Spinal cord (tissue), 9 donors: ENCODE measurements at regions not wholly inside any gene's neighbourhood (a gene's known extent, or its start where the extent isn't known, plus 50 kb on each side); places are given as distances from the start of the nearest gene placed in this dataset.

Source experiments
- DNase-seq, 6 donors: peaks; one replicate each; pipeline versions ENCODE4 v3.0.0 to v3.0.0-alpha.2; 2013 to 2015; ENCODE audit warnings: low spot score in 6 of 6, low read depth in 4 of 6
- H3K27ac ChIP-seq: one replicate; pipeline ENCODE4 v1.5.1; 2013; ENCODE audit warnings: low read depth, low read length, control low read depth
- H3K27me3 ChIP-seq: one replicate; pipeline ENCODE4 v1.6.1; 2013; ENCODE audit warnings: low read length; ENCODE audit not compliant: control insufficient read depth, insufficient read depth
- H3K36me3 ChIP-seq: one replicate; pipeline ENCODE4 v1.6.1; 2013; ENCODE audit warnings: low read length; ENCODE audit not compliant: control insufficient read depth, insufficient read depth
- H3K4me1 ChIP-seq: one replicate; pipeline ENCODE4 v1.6.1; 2013; ENCODE audit warnings: low read length; ENCODE audit not compliant: control insufficient read depth, insufficient read depth
- H3K4me3 ChIP-seq: one replicate; pipeline ENCODE4 v1.5.1; 2013; ENCODE audit warnings: low read depth, low read length, control low read depth
- H3K9me3 ChIP-seq: one replicate; pipeline ENCODE4 v1.6.1; 2013; ENCODE audit warnings: low read length; ENCODE audit not compliant: control insufficient read depth, insufficient read depth
- WGBS: methylation state at CpG from one replicate; pipeline ENCODE4 v1.1.5; 2013; ENCODE audit warnings: missing lambda C conversion rate; ENCODE audit not compliant: insufficient coverage; 5-methylcytosine and 5-hydroxymethylcytosine counted together
- donor health status: healthy.

- peak in 1 of 6 donors; percentile 31 for DNase-seq
- no peak overlapping the region for H3K27ac ChIP-seq
- peaks cover 17% of the 10 kb centered on the region for H3K4me1 ChIP-seq
- H3K9me3 ChIP-seq: no peaks in the 10 kb centered on the region
- no peaks in the 10 kb centered on the region for H3K36me3 ChIP-seq
- no peak overlapping the region for H3K4me3 ChIP-seq
- 89% methylated on average over 7 of the region's 9 CpGs for WGBS
- H3K27me3 ChIP-seq: no peaks in the 10 kb centered on the region
Observed at GRCh38 chr5:2113348-2114131, 230.8 kb upstream of the IRX4 start.

- Histone ChIP-seq H3K4me1 (peaks cover 17% of the 10 kb centered on the region), H3K4me3 (no peak overlapping the region), H3K9me3 (no peaks in the 10 kb centered on the region), H3K36me3 (no peaks in the 10 kb centered on the region), H3K27me3 (no peaks in the 10 kb centered on the region), H3K27ac (no peak overlapping the region)
- peak in 4 of 6 donors; percentile 39 to 96 (median 64) for DNase-seq
- 27% methylated on average over 22 of the region's 28 CpGs for WGBS
Observed at GRCh38 chr5:2112173-2113025, 229.7 kb upstream of the IRX4 start.

GRCh38 chr5:2111569-2112105 is 228.9 kb upstream of the IRX4 start:
- Histone ChIP-seq H3K27ac (no peak overlapping the region), H3K9me3 (no peaks in the 10 kb centered on the region), H3K4me1 (peaks cover 17% of the 10 kb centered on the region), H3K27me3 (no peaks in the 10 kb centered on the region), H3K36me3 (no peaks in the 10 kb centered on the region), H3K4me3 (no peak overlapping the region)
- DNase-seq: no peak
- WGBS: 58% methylated on average over 34 of the region's 36 CpGs

DNA sequence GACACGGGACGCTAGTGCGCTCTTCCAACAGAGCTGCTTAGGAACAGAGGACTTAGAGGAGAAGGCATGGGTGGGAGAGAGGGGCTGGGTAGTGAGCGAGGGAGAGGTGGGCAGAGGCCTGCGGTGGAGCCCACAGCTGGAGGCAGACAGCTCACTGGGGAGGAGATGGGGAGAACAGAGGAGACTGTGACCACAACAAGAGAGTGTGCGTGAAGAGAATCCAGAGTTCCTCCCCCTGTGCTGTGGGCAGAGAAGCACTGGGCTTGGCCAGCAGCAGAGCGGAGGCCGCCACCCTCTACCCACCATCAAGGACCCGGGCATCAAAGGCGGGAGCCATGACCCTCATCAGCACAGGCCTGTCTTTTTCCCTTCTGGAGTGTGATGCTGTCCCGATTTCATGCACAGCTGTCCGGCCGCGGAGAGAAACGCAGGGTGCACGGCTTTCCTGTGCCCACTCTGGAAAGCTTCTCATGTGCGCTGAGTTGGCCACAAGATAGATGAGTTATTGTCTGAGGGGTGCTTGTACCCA is 228.3 kb upstream of the IRX4 start:
- peaks cover 17% of the 10 kb centered on the region for H3K4me1 ChIP-seq
- no peak for DNase-seq
- no peak overlapping the region for H3K27ac ChIP-seq
- 94% methylated on average over 15 of the region's 17 CpGs for WGBS
- H3K4me3 ChIP-seq: no peak overlapping the region
- H3K36me3 ChIP-seq: no peaks in the 10 kb centered on the region
- no peaks in the 10 kb centered on the region for H3K27me3 ChIP-seq
- peaks cover 2% of the 10 kb centered on the region for H3K9me3 ChIP-seq

- no peak overlapping the region for H3K27ac ChIP-seq
- H3K9me3 ChIP-seq: peaks cover 2% of the 10 kb centered on the region
- DNase-seq: no peak
- 86% methylated on average over 17 of the region's 19 CpGs for WGBS
- H3K4me1 ChIP-seq: peaks cover 17% of the 10 kb centered on the region
- no peaks in the 10 kb centered on the region for H3K27me3 ChIP-seq
- H3K36me3 ChIP-seq: no peaks in the 10 kb centered on the region
- H3K4me3 ChIP-seq: no peak overlapping the region
Observed at GRCh38 chr5:2110137-2110933, 227.6 kb upstream of the IRX4 start.

- H3K27me3 ChIP-seq: no peaks in the 10 kb centered on the region
- H3K4me3 ChIP-seq: no peak overlapping the region
- no peak overlapping the region for H3K27ac ChIP-seq
- DNase-seq: peak in 1 of 6 donors; percentile 27
- no peaks in the 10 kb centered on the region for H3K36me3 ChIP-seq
- peaks cover 17% of the 10 kb centered on the region for H3K4me1 ChIP-seq
- H3K9me3 ChIP-seq: peaks cover 2% of the 10 kb centered on the region
- WGBS: no CpG with 5 or more reads among the region's 5 CpGs
Observed at GRCh38 chr5:2109566-2109965, 226.8 kb upstream of the IRX4 start.

DNA sequence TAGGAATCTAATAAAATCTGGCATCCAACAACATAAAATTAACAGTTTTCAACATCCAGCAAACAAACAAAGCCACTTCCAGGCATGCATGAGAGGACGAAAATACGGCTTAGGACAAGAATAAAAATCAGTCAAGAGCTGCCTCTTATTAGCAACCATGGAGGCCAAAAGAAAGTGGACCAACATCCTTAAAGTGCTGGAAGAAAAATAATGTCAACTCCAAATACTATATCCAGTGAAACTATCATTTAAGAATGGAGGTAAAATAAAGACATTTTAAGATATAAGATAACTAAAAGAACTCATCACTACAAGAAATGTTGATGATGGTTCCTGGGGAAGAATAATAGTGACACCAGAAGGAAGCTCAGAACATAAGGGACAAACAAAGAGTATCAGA is 224.0 kb upstream of the IRX4 start:
- Histone ChIP-seq H3K4me3 (no peak overlapping the region), H3K9me3 (peaks cover 2% of the 10 kb centered on the region), H3K27me3 (no peaks in the 10 kb centered on the region), H3K36me3 (no peaks in the 10 kb centered on the region), H3K27ac (no peak overlapping the region), H3K4me1 (peaks cover 12% of the 10 kb centered on the region)
- no CpG with 5 or more reads among the region's 2 CpGs for WGBS
- no peak for DNase-seq

DNA sequence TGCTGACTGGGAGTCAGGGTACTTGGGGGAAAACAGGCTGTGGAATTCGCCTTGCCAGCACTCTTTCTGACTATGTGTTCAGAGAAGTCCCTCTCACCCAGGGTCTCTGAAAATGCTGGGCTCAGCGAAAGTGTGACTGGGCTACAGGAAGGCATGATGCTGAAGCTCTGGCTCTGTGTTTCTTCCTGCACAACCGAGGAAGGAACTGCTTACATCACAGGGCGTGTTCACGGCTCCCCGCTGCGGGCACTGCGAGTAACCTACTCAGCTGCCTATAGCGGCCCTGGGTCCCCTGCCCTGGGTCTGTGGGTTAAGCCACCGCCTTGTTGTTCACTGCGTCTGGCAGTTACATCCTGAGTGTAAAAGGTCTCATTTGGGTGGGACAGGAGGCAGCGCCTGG is 222.4 kb upstream of the IRX4 start:
- Histone ChIP-seq H3K9me3 (peaks cover 2% of the 10 kb centered on the region), H3K36me3 (no peaks in the 10 kb centered on the region), H3K27me3 (no peaks in the 10 kb centered on the region), H3K4me3 (no peak overlapping the region), H3K27ac (no peak overlapping the region), H3K4me1 (no peaks in the 10 kb centered on the region)
- WGBS: 91% methylated on average over 12 of the region's 12 CpGs
- DNase-seq: no peak

DNA sequence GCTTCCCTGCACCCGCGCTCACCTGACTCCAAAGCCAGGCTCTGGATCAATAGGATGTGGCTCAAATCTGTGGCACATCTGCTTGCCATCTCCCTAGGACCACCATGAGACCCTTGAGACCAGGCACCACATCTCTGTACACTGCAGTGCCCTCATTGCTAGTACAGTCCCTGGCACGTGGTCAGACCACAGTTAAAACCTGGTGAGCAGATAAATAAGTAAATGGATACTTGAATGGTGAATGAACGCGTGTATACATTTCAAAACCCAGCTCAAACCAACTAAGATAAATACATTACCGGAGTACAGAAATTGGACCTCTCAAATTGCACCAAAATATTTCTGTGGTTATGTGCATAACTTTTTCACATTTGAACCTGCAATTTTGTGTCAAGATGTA is 221.2 kb upstream of the IRX4 start:
- Histone ChIP-seq H3K4me1 (no peaks in the 10 kb centered on the region), H3K27ac (no peak overlapping the region), H3K27me3 (no peaks in the 10 kb centered on the region), H3K9me3 (peaks cover 2% of the 10 kb centered on the region), H3K36me3 (no peaks in the 10 kb centered on the region), H3K4me3 (no peak overlapping the region)
- WGBS: 95% methylated on average over 2 of the region's 6 CpGs
- DNase-seq: no peak
